ENCODE measurements at regions not wholly inside any gene's neighbourhood (a gene's known extent, or its start where the extent isn't known, plus 50 kb on each side); places are given as distances from the start of the nearest gene placed in this dataset.

- DNase-seq (ENCODE audit: low spot score): no peak
These were observed 79.7 kb upstream of the GNG2 start for GRCh38 chr14:51780741-51781140.

DNA sequence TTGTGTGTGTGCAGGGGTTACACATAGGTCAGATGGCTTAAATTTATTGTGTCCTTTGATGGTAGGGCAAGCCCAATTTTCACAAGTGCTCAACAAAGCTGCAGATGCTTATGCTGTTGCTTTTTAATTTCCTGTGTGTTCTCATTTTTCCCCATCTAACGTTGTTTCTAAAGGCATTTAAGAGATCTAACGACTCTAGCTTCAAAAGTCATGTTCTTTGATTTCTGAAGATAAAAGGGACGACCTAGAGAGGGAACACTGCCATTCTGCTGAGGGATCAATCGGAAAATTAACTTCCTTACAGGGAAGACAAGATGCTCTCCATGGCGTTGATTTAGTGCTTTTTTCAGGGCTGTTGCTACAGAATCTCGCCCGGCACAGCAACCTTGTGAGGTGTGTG, 79.0 kb upstream of the GNG2 start:
- DNase-seq (ENCODE audit: low spot score): no peak

GRCh38 chr14:51782435-51782834, 78.0 kb upstream of the GNG2 start:
- DNase-seq (ENCODE audit: low spot score): no peak

GRCh38 chr14:51783765-51784164, 76.6 kb upstream of the GNG2 start:
- DNase-seq (ENCODE audit: low spot score): no peak

DNA sequence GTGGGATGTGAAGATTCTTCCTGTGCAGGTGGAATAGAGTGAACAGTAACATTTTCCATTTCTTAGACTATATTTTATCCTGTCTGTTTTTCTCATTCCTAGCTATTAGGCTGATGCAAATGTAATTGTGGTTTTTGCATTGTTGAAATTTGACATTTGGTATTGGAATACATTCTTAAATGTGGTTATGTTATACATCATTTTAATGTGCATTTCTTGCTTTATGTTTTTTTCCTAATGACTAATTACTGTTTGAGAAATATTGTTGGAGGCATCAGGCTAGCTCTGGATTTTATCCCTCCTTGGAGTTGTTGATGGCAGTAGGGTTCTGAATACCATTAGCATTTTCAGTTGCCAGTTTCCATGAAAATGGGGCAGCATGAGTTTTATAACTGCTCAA, 75.9 kb upstream of the GNG2 start:
- DNase-seq (ENCODE audit: low spot score): no peak

GRCh38 chr14:51786227-51786626, 74.2 kb upstream of the GNG2 start:
- DNase-seq (ENCODE audit: low spot score): no peak

DNA sequence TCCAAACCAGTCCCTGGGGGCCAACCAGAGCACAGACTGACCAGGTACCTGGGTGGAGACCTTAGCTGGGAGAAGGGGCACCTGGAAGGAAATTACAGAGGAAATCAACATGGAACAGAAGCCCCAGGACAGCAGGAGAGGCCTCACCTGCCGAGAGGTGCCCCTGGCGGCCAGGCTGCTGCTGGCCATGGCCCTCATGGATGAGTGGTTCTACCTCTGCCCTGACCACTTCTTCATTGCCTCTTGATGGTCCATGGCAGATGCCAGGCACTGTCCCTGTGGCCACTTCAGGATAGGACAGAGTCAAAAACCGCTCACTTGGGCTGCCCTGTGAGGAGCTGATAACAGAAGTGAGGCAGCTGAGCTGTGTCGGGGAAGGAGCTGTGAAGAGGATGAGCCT, 73.1 kb upstream of the GNG2 start:
- no peak for DNase-seq (ENCODE audit: low spot score)

DNA sequence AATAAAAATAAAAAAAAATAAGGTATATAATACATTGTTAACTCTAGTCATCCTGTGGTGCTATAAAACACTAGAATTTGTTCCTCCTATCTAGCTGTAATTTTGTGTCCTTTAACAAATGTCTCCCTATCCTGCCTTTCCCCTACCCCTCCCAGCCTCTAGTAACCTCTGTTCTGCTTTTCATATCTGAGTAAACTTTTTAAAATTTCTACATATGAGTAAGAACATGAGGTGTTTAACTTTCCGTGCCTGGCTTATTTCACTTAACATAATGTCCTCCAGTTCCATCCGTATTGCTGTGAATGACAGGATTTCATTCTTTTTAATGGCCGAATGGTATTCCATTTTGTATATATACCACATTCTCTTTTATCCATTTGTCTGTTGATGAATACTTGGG, 71.3 kb upstream of the GNG2 start:
- no peak for DNase-seq (ENCODE audit: low spot score)

DNA sequence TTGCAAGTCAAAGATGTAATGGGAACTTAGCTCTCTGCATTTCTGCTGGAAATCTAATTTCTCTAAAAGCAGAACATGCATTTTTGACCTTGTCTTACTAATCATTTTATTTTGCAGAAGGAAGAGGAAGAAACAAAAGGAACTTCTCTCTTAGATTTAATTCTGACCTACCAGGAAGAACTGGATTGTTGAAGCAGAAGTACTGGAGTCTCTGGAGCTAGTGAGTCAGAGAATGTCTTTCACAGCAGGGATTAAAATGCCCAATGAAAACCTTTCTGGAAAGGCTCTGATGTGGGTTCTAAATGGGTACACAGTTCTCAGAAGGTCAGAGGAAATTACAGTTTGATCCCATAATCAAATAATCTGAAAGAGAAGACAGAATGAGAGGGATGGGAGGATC, 70.8 kb upstream of the GNG2 start:
- no peak for DNase-seq (ENCODE audit: low spot score)

DNA sequence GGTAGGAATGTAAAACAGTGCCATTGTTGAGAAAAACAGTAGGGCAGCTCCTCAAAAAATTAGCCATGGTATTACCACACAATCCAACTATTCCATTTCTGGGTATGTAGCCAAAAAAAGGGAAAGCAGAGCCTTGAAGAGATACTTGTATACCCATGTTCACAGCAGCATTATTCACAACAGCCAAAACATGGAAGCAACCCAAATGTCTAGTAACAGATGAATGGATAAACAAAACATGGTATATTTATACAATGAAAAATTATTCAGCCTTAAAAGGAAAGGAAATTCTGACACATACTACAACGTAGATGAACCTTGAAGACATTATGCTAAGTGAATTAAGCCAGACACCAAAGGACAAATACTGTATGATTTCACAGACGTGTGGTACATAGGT, 67.6 kb upstream of the GNG2 start:
- DNase-seq (ENCODE audit: low spot score): peak; percentile 27

- no peak for DNase-seq (ENCODE audit: low spot score)
These were observed 54.9 kb upstream of the GNG2 start for GRCh38 chr14:51805541-51805940.

- no peak for DNase-seq (ENCODE audit: low spot score)
These were observed 54.1 kb upstream of the GNG2 start for GRCh38 chr14:51806026-51807023.

GRCh38 chr14:51807356-51807755, 53.1 kb upstream of the GNG2 start:
- DNase-seq (ENCODE audit: low spot score): no peak
